ENCODE measurements at regions not wholly inside any gene's neighbourhood (a gene's known extent, or its start where the extent isn't known, plus 50 kb on each side); places are given as distances from the start of the nearest gene placed in this dataset.

GRCh38 chr20:48212806-48213509, 427.7 kb upstream of the SULF2 start:
- ATAC-seq, result no peak
- TF ChIP-seq POLR2A (IDR thresholded peaks at IDR 0.05), result no peak
- TF ChIP-seq CTCF (IDR thresholded peaks at IDR 0.05), result no peak
- H3K27ac ChIP-seq, result no peak overlapping the region
- intact Hi-C loops (cut with DNase I), result no loop called here
- no peak for DNase-seq
- no peaks in the 10 kb centered on the region for H3K9me3 ChIP-seq
- no peaks in the 10 kb centered on the region for H3K27me3 ChIP-seq
- 83% methylated on average over 1 of the region's 3 CpGs for WGBS (ENCODE audit: insufficient coverage, low coverage, low lambda C conversion rate, missing lambda C conversion rate)
- no peaks in the 10 kb centered on the region for H3K4me1 ChIP-seq
- no peaks in the 10 kb centered on the region for H3K36me3 ChIP-seq
- H3K4me3 ChIP-seq, result no peak overlapping the region

DNA sequence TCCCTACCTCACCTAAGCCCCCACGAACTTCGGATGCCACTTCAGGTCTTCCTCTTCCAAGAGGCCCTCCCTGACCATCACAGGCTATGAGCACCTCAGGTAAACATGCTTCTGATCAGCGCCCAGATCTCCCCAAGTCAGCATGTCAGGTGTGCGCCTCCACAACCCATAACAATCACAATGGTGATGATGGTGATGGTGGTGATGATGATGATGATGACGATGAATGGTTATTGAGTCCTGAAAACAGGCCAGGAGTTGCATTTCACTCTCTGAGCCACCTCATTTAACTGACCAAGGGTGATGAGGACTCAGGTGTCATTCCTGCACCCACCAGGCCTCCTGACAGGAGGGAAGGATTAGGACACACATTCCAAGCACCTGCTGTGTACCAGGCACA, 426.6 kb upstream of the SULF2 start:
- DNase-seq, result no peak
- Histone ChIP-seq H3K4me1 (no peaks in the 10 kb centered on the region), H3K36me3 (no peaks in the 10 kb centered on the region), H3K27ac (no peak overlapping the region), H3K27me3 (no peaks in the 10 kb centered on the region), H3K9me3 (no peaks in the 10 kb centered on the region), H3K4me3 (no peak overlapping the region)
- TF ChIP-seq POLR2A (IDR thresholded peaks at IDR 0.05) (no peak), CTCF (IDR thresholded peaks at IDR 0.05) (no peak)
- WGBS (ENCODE audit: insufficient coverage, low coverage, low lambda C conversion rate, missing lambda C conversion rate), result 80% methylated on average over 2 of the region's 5 CpGs
- no peak for ATAC-seq
- intact Hi-C loops (cut with DNase I), result no loop called here

GRCh38 chr20:48211238-48211637, 426.0 kb upstream of the SULF2 start:
- TF ChIP-seq POLR2A (IDR thresholded peaks at IDR 0.05) (no peak), CTCF (IDR thresholded peaks at IDR 0.05) (no peak)
- intact Hi-C loops (cut with DNase I), result no loop called here
- Histone ChIP-seq H3K27ac (no peak overlapping the region), H3K9me3 (no peaks in the 10 kb centered on the region), H3K36me3 (no peaks in the 10 kb centered on the region), H3K4me1 (no peaks in the 10 kb centered on the region), H3K27me3 (no peaks in the 10 kb centered on the region), H3K4me3 (no peak overlapping the region)
- ATAC-seq, result no peak
- no peak for DNase-seq
- 31% methylated on average over 3 of the region's 3 CpGs for WGBS (ENCODE audit: insufficient coverage, low coverage, low lambda C conversion rate, missing lambda C conversion rate)

DNA sequence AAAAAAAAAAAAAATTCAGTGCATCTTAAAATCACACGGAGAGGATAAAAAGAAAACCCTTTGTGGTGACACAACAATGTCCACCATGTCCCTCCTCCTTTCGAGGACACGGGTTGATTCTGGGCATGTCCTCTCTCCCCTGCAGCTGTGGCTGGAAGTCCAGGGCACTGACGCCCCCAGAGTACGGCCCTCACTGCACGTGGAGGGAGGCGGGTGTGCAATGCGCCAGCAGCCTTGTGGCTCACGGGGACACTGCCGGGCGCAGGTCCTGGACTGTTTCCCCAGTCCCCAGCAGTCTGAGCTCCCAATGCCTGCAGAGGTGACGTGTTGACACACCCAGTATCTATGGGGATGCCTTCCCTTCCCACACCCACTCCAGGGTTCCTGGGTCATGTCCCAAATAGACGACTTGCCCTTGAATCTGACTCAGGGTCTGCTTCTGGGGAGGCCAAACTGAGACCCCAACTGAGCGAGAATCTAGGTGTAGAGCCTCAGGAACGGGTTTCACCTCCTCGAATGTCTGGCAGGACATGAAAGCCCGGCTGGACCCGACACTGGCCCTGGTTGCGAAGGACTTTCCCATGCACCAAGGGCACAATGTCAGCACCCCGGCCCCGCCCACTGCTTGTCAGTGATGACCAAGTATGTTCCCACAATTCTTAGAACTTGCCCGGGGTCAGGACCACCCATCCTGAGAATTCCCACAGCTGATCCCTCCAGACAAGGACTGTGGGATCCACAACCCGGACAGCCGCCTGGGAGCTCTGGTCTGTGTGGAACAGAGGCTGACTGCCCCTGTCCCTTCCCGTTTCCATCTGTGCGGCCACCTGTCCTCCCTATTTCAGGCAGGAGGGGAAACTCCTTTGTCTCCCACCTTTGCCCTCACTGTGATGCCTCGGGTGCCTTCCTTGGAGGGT, 425.1 kb upstream of the SULF2 start:
- DNase-seq, result no peak
- 48% methylated on average over 5 of the region's 27 CpGs for WGBS (ENCODE audit: insufficient coverage, low coverage, low lambda C conversion rate, missing lambda C conversion rate)
- Histone ChIP-seq H3K36me3 (no peaks in the 10 kb centered on the region), H3K27ac (no peak overlapping the region), H3K4me3 (no peak overlapping the region), H3K4me1 (no peaks in the 10 kb centered on the region), H3K9me3 (no peaks in the 10 kb centered on the region), H3K27me3 (no peaks in the 10 kb centered on the region)
- no peak for TF ChIP-seq CTCF (IDR thresholded peaks at IDR 0.05)
- no peak for TF ChIP-seq POLR2A (IDR thresholded peaks at IDR 0.05)
- intact Hi-C loops (cut with DNase I), result no loop called here
- no peak for ATAC-seq

Measured in right lobe of liver (tissue), 6 donors.